Activated CD4-positive, alpha-beta T cell treated with anti-CD3 and anti-CD28 coated beads, Interleukin-2, amount 50 U/mL, for 4 hours (primary cell): ENCODE measurements at regions not wholly inside any gene's neighbourhood (a gene's known extent, or its start where the extent isn't known, plus 50 kb on each side); places are given as distances from the start of the nearest gene placed in this dataset.
"Not testable (repeated sequence)": the region's sequence is repeated elsewhere in the genome, so short reads cannot be mapped to it uniquely, and the experiment has no call there.

Experiments
- DNase-seq, 2 experiments: peaks; one replicate each; pipeline ENCODE4 v3.0.0-alpha.2; 2020

DNA sequence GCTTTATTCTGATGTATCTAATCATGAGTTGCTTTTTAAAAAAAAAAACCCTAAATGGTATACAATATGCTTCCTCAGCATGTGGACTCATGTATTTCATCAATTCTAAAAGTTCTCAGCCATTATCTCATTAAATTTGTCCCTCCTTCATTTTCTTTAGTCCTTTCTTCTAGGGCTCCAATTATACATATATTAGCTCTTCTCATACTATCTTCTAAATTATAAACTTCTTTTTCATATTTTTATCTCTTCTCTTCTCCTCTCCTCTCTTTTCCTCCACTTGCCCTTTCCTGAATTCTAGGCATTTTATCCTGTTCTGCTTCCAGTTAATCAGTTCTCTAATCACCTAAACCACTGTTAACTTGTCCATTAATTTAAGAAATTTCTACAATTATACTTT is 55.0 kb upstream of the IL33 start:
- no peak for DNase-seq

GRCh38 chr9:6153425-6153824 is 62.2 kb upstream of the IL33 start:
- DNase-seq = no peak

DNA sequence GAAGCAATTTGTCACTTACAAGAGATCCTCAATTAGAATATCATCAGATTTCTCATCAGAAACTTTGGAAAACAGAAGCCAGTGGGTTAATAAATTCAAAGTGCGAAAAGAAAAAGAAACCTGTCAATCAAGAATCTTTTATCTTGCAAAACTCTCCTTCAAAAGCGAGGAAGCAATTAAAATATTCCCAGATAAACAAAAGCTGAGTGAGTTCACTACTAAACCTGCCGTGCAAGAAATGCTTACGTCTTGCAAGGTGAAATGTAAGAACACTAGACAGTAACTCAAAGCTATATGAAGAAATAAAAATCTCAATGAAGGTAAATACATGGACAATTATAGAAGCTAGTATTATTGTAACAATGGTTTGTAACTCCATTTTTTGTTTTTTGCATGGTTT is 62.8 kb upstream of the IL33 start:
- DNase-seq = no peak

DNA sequence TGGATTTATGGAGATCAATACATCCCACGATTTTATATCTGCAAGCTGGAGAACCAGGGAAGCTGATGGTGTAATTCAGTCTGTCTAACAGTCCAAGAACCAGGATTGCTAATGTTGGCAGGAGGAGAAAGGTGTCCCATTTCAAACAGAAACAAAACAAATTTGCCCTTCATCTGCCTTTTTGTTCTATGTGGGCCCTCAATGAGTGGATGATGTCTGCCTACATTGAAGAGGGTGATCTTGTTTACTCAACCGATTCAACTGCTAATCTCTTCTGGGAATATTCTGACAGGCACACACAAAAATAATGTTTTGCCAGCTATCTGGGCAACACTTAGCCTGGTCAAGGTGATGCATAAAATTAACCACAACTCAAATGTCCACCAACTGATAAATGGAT is 65.1 kb upstream of the IL33 start:
- no peak for DNase-seq

- no peak for DNase-seq
These were observed 66.3 kb upstream of the IL33 start for GRCh38 chr9:6149315-6149714.

GRCh38 chr9:6147846-6148245 is 67.8 kb upstream of the IL33 start:
- no peak for DNase-seq

DNA sequence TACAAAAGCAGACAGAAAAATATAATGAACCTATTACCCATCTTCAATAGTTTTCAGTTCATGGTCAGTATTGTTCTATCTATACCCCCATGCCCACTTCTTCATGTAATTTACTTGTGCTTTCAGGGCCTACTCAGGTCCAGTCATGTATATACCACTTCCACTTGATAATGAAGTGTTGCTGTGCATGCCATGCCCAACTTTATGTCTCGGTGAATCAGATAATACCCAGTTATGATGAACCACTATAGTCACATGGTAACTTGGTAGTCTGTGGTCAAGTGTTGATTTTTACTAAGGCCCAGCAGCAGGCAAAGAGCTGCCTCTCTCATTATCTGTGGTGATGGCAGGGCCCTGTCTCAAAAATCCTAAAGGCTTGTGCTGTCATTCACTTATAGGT is 70.7 kb upstream of the IL33 start:
- no peak for DNase-seq

DNA sequence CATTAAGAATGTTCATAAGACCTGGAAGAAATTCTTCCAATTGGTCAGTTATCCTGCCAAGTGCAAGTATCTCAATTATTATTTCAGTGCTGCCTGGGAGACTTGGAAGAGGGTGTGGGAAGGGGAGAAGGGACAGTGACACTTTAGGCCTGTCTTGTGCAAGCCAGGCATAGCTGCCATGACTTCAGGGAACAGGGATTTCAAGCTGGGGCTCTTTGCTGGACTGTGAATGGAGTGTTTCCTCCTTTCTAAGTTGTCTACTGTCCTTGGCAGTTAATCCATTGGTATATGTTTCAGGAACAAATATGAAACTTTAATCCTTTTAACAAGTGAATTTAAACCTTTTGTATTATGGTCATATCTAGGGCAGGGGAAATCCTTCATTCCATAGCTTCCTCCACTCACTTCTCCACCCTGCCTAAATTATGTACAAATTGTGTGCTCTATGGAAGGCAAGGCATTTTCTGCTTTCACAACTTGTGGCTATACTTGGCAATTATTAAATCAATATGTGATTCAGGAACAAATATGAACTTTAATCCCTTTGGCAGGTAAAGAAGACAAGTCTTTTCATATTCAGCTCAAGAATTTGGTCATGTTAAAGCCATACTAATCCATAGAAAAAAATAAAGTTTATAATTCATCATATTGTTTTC is 72.7 kb upstream of the IL33 start:
- no peak for DNase-seq

DNA sequence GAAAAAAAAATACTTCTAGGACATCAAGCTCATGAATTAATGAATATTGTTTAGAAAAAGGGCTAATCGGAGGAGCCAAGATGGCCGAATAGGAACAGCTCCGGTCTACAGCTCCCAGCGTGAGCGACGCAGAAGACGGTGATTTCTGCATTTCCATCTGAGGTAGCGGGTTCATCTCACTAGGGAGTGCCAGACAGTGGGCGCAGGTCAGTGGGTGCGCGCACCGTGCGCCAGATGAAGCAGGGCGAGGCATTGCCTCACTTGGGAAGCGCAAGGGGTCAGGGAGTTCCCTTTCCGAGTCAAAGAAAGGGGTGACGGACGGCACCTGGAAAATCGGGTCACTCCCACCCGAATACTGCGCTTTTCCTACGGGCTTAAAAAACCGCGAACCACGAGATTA is 79.8 kb upstream of the IL33 start:
- DNase-seq = not testable (repeated sequence)

GRCh38 chr9:6134661-6135180 is 80.9 kb upstream of the IL33 start:
- DNase-seq = no peak

GRCh38 chr9:6133346-6134063 is 82.1 kb upstream of the IL33 start:
- no peak for DNase-seq

GRCh38 chr9:6132650-6133049 is 83.0 kb upstream of the IL33 start:
- DNase-seq = no peak

DNA sequence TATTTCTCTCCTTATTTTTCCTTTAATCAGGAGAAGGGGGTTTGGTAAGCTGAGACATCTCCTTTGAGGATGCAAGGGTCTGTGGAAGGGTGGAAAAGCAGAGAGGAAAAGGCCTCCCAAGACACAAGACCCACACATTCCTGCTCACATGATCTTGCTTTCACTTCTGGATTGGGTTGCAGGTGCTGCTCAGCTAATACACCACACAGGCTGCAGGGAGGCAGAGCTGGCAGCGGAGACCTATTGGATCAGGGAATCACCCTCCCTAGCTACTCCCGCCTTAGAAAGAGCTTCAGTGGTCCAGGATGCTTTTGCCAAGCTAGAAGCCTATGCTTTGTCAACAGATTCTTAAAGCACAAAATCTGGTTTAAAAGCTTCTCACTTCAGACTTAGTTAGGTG is 87.6 kb upstream of the IL33 start:
- no peak for DNase-seq

GRCh38 chr9:6126377-6126776 is 89.2 kb upstream of the IL33 start:
- no peak for DNase-seq

DNA sequence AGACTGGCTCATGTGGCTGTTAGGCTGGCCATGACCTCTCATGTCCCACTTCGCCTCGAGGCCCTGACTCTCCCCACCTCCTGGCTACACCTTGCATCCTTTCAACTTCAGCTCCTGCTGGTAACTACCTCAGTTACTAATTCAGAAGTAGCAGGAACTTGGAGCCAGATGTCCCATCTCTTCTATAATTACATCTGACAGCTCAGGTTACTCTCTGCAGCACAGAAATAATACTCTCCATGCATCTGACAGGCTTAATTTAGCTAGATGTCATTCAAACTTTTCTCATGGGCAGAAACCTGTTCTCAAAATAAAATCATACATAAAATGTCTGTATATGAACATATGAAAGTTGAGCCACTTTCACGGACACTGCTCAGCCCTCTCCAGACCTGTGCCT is 92.2 kb upstream of the IL33 start:
- DNase-seq = no peak

GRCh38 chr9:6121707-6122106 is 93.9 kb upstream of the IL33 start:
- DNase-seq = no peak

- no peak for DNase-seq
These were observed 99.0 kb upstream of the RANBP6 start for GRCh38 chr9:6114424-6114823.

DNA sequence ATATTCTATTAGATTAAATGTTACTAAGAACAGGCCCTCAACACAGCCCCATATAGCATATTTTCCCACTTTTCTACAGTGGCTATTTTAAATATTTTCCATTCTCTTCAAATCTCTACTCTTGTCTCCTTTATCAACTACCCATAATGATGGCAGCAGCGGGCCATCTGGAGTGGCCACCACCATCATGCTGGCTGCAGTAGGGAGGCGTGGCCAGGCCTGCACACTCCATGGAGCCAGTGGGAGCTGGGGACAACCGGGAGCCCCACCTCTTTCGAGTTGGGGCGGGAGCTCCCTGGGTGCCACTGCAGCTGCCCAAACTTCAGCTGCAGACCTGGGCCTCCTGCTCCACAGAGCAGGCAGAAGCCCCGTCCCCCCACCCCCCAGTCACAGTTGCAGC is 98.4 kb upstream of the RANBP6 start:
- DNase-seq = no peak

GRCh38 chr9:6113312-6113711 is 97.9 kb upstream of the RANBP6 start:
- no peak for DNase-seq

DNA sequence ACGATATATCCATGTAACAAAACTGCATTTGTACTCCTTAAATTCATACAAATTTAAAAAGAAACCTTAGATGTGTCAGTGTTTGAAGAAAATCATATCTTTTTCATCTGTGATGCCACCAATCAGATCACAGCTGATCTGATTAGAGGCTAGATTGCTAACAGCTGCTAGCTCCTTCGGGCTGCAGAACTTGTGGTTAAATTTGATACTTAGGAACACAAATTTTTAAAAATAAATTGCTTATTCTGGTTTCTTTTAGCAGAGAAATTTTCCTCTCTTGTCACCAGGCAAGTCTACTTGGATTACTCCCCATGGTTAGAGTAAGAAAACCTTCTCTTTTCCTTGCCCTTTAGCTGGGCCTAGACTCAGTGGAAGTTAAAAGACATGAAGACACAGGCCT is 94.6 kb upstream of the RANBP6 start:
- DNase-seq = no peak

- no peak for DNase-seq
These were observed 94.1 kb upstream of the RANBP6 start for GRCh38 chr9:6109571-6109970.

- no peak for DNase-seq
These were observed 91.4 kb upstream of the RANBP6 start for GRCh38 chr9:6106711-6107339.

DNA sequence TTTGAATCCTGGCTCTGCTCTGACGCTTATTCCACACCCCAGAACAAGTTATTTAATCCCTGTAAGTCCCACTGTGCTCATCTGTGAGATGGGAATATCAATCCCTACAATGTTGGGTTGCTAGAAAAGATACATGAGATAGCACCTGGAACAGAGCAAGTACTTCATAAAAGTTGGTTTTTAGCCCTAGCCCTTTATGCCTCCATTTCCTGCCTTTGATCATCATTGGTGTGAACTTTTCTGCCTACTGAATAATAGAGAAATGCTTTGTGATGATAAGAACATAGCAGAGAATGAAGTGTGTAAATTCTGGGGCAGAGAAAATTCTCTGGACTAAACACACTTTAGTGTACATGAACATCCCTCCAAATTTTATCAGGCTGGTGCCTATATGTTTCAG is 90.3 kb upstream of the RANBP6 start:
- no peak for DNase-seq

- not testable (repeated sequence) for DNase-seq
These were observed 89.0 kb upstream of the RANBP6 start for GRCh38 chr9:6104406-6104805.
